HCT116 (cell line): ENCODE measurements at regions not wholly inside any gene's neighbourhood (a gene's known extent, or its start where the extent isn't known, plus 50 kb on each side); places are given as distances from the start of the nearest gene placed in this dataset.

ENCODE experiments used
- ATAC-seq: fragments of 200-7000 bp; cut with Tn5 transposase; 2 replicates; pipeline ENCODE4 v1.9.1; 2020; ENCODE audit warnings: mild to moderate bottlenecking, moderate library complexity
- BruUV-seq: library from RNA; stranded (reverse); fragments of 400-500 nt; replicated peaks from 2 replicates; lab custom pipeline; 2021; lab: Mats Ljungman, UMichigan
- CTCF ChIA-PET: fragments of 300-600 bp; sonication (Branson Sonifier 250); formaldehyde crosslinking; loops from one replicate; lab custom pipeline; 2021; ENCODE audit warnings: antibody characterized with exemption; lab: Charles Lee
- POLR2A ChIA-PET: fragments of 300-600, 350-600 bp; sonication (Branson Sonifier 250); formaldehyde crosslinking; loops from one replicate; lab custom pipeline; 2021; ENCODE audit warnings: antibody characterized with exemption; lab: Charles Lee
- RAD21 ChIA-PET, 2 experiments: fragments of 300-600 bp; sonication (Branson Sonifier 250); formaldehyde crosslinking; loops; one replicate each; lab custom pipeline; 2023; ENCODE audit warnings: low total read pairs in 2 of 2; ENCODE audit not compliant: uncharacterized antibody in 2 of 2, unreplicated experiment in 2 of 2, low non-redundant PET in 1 of 2; lab: Charles Lee
- DNase-seq: peaks from one replicate; pipeline ENCODE4 v3.0.0-alpha.2; 2010; ENCODE audit warnings: low read depth, low spot score
- H2AFZ ChIP-seq: fragments of 200-600 bp; shearing (Covaris generic), sonication (generic); 2 replicates; pipeline ENCODE4 v1.6.1; 2017; ENCODE audit warnings: low read depth, mixed run types, mixed read lengths, antibody characterized with exemption, low read length; ENCODE audit not compliant: poor library complexity, severe bottlenecking
- H3K27ac ChIP-seq: 2 replicates; pipeline ENCODE4 v1.5.1; 2012; ENCODE audit warnings: low read depth, low read length
- H3K27me3 ChIP-seq: fragments of 200-600 bp; sonication (generic); 2 replicates; pipeline ENCODE4 v1.6.1; 2016; ENCODE audit warnings: mixed run types, low read length, mixed read lengths; ENCODE audit not compliant: insufficient read depth
- H3K36me3 ChIP-seq, 2 experiments: fragments of 200-500 bp in 1 of 2; fragments of 200-600 bp in 1 of 2; sonication (Bioruptor generic) in 1 of 2; sonication (generic) in 1 of 2; 2 replicates each; pipeline versions ENCODE4 v1.5.1 to v1.6.1; 2014 to 2016; ENCODE audit warnings: low read length in 2 of 2, inconsistent platforms in 1 of 2, mixed read lengths in 1 of 2, mixed run types in 1 of 2; ENCODE audit not compliant: insufficient read depth in 2 of 2, control insufficient read depth in 1 of 2
- H3K4me1 ChIP-seq, 2 experiments: fragments of 200-600 bp in 1 of 2; sonication (generic) in 1 of 2; 2 replicates each; pipeline versions ENCODE4 v1.5.1 to v1.6.1; 2012 to 2017; ENCODE audit warnings: low read length in 2 of 2, inconsistent platforms in 1 of 2, mild to moderate bottlenecking in 1 of 2, mixed read lengths in 1 of 2, mixed run types in 1 of 2, moderate library complexity in 1 of 2; ENCODE audit not compliant: insufficient read depth in 2 of 2, control insufficient read depth in 1 of 2
- H3K4me2 ChIP-seq: fragments of 200-600 bp; sonication (generic); 2 replicates; pipeline ENCODE4 v1.6.1; 2017; ENCODE audit warnings: mixed run types, low read length, mixed read lengths
- H3K4me3 ChIP-seq, 2 experiments: fragments of 200-600 bp in 1 of 2; sonication (generic) in 1 of 2; replicated peaks in 1 of 2; 2 replicates each; pipeline ENCODE4 v1.5.1; 2011 to 2016; ENCODE audit warnings: low read length in 2 of 2, control low read depth in 1 of 2, low read depth in 1 of 2, mild to moderate bottlenecking in 1 of 2, mixed read lengths in 1 of 2, mixed run types in 1 of 2
- H3K79me2 ChIP-seq: fragments of 200-600 bp; sonication (generic); 2 replicates; pipeline ENCODE4 v1.6.1; 2017; ENCODE audit warnings: mild to moderate bottlenecking, mixed run types, low read length, moderate library complexity, mixed read lengths; ENCODE audit not compliant: insufficient read depth
- H3K9ac ChIP-seq: fragments of 200-600 bp; sonication (generic); 2 replicates; pipeline ENCODE4 v1.6.1; 2016; ENCODE audit warnings: low read length, mixed read lengths
- H3K9me2 ChIP-seq: fragments of 200-600 bp; sonication (generic), shearing (Covaris generic); 2 replicates; pipeline ENCODE4 v1.6.1; 2017; ENCODE audit warnings: mixed run types, mild to moderate bottlenecking, moderate library complexity; ENCODE audit not compliant: insufficient read depth
- H3K9me3 ChIP-seq, 2 experiments: fragments of 200-500 bp in 1 of 2; fragments of 200-600 bp in 1 of 2; sonication (Bioruptor generic) in 1 of 2; sonication (generic) in 1 of 2; 2 replicates each; pipeline ENCODE4 v1.6.1; 2014 to 2017; ENCODE audit warnings: low read length in 2 of 2, mixed read lengths in 2 of 2, inconsistent platforms in 1 of 2, low read depth in 1 of 2, mild to moderate bottlenecking in 1 of 2, mixed run types in 1 of 2, moderate library complexity in 1 of 2; ENCODE audit not compliant: control insufficient read depth in 1 of 2, insufficient read depth in 1 of 2
- H4K20me1 ChIP-seq: fragments of 200-600 bp; sonication (generic), shearing (Covaris generic); 2 replicates; pipeline ENCODE4 v1.6.1; 2017; ENCODE audit warnings: mixed run types, mild to moderate bottlenecking, moderate library complexity; ENCODE audit not compliant: insufficient read depth
- CBX3 ChIP-seq: IDR thresholded peaks from 2 replicates; pipeline ENCODE4 v1.6.1; 2012; ENCODE audit warnings: low read depth
- FOSL1 ChIP-seq: IDR thresholded peaks from 2 replicates; pipeline ENCODE4 v1.6.1; 2012; ENCODE audit warnings: low read depth
- JUND ChIP-seq: IDR thresholded peaks from 2 replicates; pipeline ENCODE4 v1.6.1; 2012
- POLR2AphosphoS5 ChIP-seq: IDR thresholded peaks from 2 replicates; pipeline ENCODE4 v1.6.1; 2011; ENCODE audit warnings: mild to moderate bottlenecking, low read depth, low read length, moderate library complexity
- REST ChIP-seq: IDR thresholded peaks from 2 replicates; pipeline ENCODE4 v1.6.1; 2012; ENCODE audit warnings: low read depth
- SIN3A ChIP-seq: IDR thresholded peaks from 2 replicates; pipeline ENCODE4 v1.6.1; 2012; ENCODE audit warnings: low read depth
- SP1 ChIP-seq: IDR thresholded peaks from 2 replicates; pipeline ENCODE4 v1.6.1; 2012; ENCODE audit warnings: low read depth
- SRF ChIP-seq: IDR thresholded peaks from 2 replicates; pipeline ENCODE4 v1.6.1; 2012; ENCODE audit warnings: low read depth
- YY1 ChIP-seq: IDR thresholded peaks from 2 replicates; pipeline ENCODE4 v1.6.1; 2011; ENCODE audit warnings: low read length, low read depth, moderate library complexity, mild to moderate bottlenecking; ENCODE audit not compliant: insufficient replicate concordance; ENCODE audit errors: extremely low read depth
- ZFX ChIP-seq: fragments of 450-650 bp; IDR thresholded peaks from 2 replicates; pipeline ENCODE4 v1.6.1; 2017
- intact Hi-C: fragments of 100-400 bp; cut with micrococcal nuclease; formaldehyde crosslinking; loops from 2 replicates; pipeline ENCODE4 v1.10.0; 2022

GRCh38 chr3:174465177-174465576 lies 394.0 kb upstream of the NAALADL2 start (continued):
- no peak for TF ChIP-seq REST
- TF ChIP-seq CBX3 = no peak
- no peak for TF ChIP-seq YY1
- no peak for TF ChIP-seq SP1
- TF ChIP-seq, all 23 proteins: peak for 0

GRCh38 chr3:174466471-174467054 lies 392.6 kb upstream of the NAALADL2 start:
- RAD21 ChIA-PET = no interaction called here
- no peak overlapping the region for H3K9ac ChIP-seq
- no peak overlapping the region for H2AFZ ChIP-seq
- CTCF ChIA-PET = no interaction called here
- H3K36me3 ChIP-seq = no peaks in the 10 kb centered on the region
- TF ChIP-seq FOSL1 = no peak
- no peak for TF ChIP-seq POLR2AphosphoS5
- no peak for TF ChIP-seq SP1
- TF ChIP-seq REST = no peak
- no peak for TF ChIP-seq YY1
- TF ChIP-seq SRF = no peak
- no peak for TF ChIP-seq ZFX
- TF ChIP-seq JUND = no peak
- no peak for TF ChIP-seq SIN3A
- TF ChIP-seq, all 23 proteins: peak for 0
- peaks cover 0 to 3% of the 10 kb centered on the region in 2 experiments; a peak in 1 of 4 replicates for H3K4me1 ChIP-seq
- H3K4me3 ChIP-seq = no peak overlapping the region
- POLR2A ChIA-PET = interaction anchor here (0.8 kb wide), 1 partner anchor 25 kb away, joined by 3 read pairs; no protein-coding TSS in a partner anchor
- H3K9me2 ChIP-seq = no peaks in the 10 kb centered on the region
- ATAC-seq (no peak), DNase-seq (no peak)
- intact Hi-C loops = no loop called here
- H4K20me1 ChIP-seq = no peaks in the 10 kb centered on the region
- H3K79me2 ChIP-seq = no peaks in the 10 kb centered on the region
- no TSS peak for BruUV-seq
- no peak overlapping the region for H3K27ac ChIP-seq
- H3K27me3 ChIP-seq = no peaks in the 10 kb centered on the region
- no peak overlapping the region for H3K4me2 ChIP-seq
- no peaks in the 10 kb centered on the region for H3K9me3 ChIP-seq
